DOHH2 (cell line): ENCODE measurements at regions not wholly inside any gene's neighbourhood (a gene's known extent, or its start where the extent isn't known, plus 50 kb on each side); places are given as distances from the start of the nearest gene placed in this dataset.

Source experiments
- EZH2phosphoT487 ChIP-seq: fragments of 200-600 bp; sonication (generic); IDR thresholded peaks from 2 replicates; pipeline ENCODE4 v1.6.1; 2017; ENCODE audit warnings: borderline replicate concordance, mild to moderate bottlenecking, antibody characterized with exemption, low read length, moderate library complexity, mixed read lengths
- TF ChIP-seq, protein P1 (sequence below): fragments of 200-600 bp; sonication (generic); IDR thresholded peaks from one replicate; pipeline ENCODE4 v1.5.1; 2014; ENCODE audit warnings: antibody characterized with exemption, mild to moderate bottlenecking, low read depth, low read length; ENCODE audit not compliant: poor library complexity, severe bottlenecking

DNA sequence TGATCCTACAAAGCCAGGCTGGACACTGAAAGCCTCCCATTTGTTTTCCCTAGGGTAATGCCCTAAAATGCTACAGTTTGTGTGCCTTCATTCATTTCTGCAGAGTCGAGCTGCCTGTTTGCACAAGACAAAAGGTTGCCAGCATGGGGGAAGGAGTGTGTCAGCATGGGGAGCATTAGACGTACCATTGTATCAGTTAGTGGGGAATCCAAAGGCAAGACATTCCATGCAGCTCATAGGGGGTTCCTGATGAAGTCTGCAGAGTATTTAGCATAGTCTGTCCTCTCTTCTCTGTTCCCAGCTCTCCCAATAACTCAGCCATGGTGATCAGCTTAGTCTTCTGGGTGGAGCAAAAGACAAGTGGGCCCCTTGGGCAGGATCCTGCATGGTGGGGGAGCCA is 276.9 kb upstream of the PCDH7 start:
- TF ChIP-seq, protein P1, sequence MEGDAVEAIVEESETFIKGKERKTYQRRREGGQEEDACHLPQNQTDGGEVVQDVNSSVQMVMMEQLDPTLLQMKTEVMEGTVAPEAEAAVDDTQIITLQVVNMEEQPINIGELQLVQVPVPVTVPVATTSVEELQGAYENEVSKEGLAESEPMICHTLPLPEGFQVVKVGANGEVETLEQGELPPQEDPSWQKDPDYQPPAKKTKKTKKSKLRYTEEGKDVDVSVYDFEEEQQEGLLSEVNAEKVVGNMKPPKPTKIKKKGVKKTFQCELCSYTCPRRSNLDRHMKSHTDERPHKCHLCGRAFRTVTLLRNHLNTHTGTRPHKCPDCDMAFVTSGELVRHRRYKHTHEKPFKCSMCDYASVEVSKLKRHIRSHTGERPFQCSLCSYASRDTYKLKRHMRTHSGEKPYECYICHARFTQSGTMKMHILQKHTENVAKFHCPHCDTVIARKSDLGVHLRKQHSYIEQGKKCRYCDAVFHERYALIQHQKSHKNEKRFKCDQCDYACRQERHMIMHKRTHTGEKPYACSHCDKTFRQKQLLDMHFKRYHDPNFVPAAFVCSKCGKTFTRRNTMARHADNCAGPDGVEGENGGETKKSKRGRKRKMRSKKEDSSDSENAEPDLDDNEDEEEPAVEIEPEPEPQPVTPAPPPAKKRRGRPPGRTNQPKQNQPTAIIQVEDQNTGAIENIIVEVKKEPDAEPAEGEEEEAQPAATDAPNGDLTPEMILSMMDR = no peak
- no peak for TF ChIP-seq EZH2phosphoT487
